ENCODE measurements at regions not wholly inside any gene's neighbourhood (a gene's known extent, or its start where the extent isn't known, plus 50 kb on each side); places are given as distances from the start of the nearest gene placed in this dataset.

- Histone ChIP-seq H3K36me3 (ENCODE audit: control insufficient read depth in 2 of 2, insufficient read depth in 1 of 2, low read length in 2 of 2) (no peaks in the 10 kb centered on the region), H3K4me1 (ENCODE audit: control insufficient read depth, insufficient read depth, low read length) (no peaks in the 10 kb centered on the region), H3K9me3 (ENCODE audit: control insufficient read depth, insufficient read depth, low read depth, low read length) (no peaks in the 10 kb centered on the region), H3K27ac (ENCODE audit: extremely low read depth, low read depth, low read length) (no peak overlapping the region), H3K4me3 (ENCODE audit: low read depth, low read length) (no peak overlapping the region)
- POLR2A ChIA-PET = no interaction called here
- no peak for TF ChIP-seq SCRT1 (tag by site-specific recombination; IDR thresholded peaks at IDR 0.05; ENCODE audit: borderline replicate concordance)
- TF ChIP-seq ATF2 (tag by site-specific recombination; IDR thresholded peaks at IDR 0.05; ENCODE audit: low read depth) = no peak
- TF ChIP-seq ZNF529 (tag by site-specific recombination; IDR thresholded peaks at IDR 0.05; ENCODE audit: insufficient replicate concordance) = no peak
- TF ChIP-seq INSM2 (tag by site-specific recombination; IDR thresholded peaks at IDR 0.05) = no peak
- TF ChIP-seq ZBTB49 (tag by site-specific recombination; IDR thresholded peaks at IDR 0.05; ENCODE audit: low read depth) = no peak
- no peak for TF ChIP-seq PRDM10 (tag by site-specific recombination; IDR thresholded peaks at IDR 0.05)
- no peak for TF ChIP-seq CTCF (tag by site-specific recombination; IDR thresholded peaks at IDR 0.05)
- CTCF ChIA-PET = interaction anchor here (1.2 kb wide), 1 partner anchor 8 kb away, joined by 3 read pairs; no protein-coding TSS in a partner anchor
Observed at GRCh38 chr7:10034843-10035556, 938.7 kb upstream of the PHF14 start.

GRCh38 chr7:10036693-10037092, 937.0 kb upstream of the PHF14 start:
- Histone ChIP-seq H3K27ac (ENCODE audit: extremely low read depth, low read depth, low read length) (no peak overlapping the region), H3K9me3 (ENCODE audit: control insufficient read depth, insufficient read depth, low read depth, low read length) (no peaks in the 10 kb centered on the region), H3K4me1 (ENCODE audit: control insufficient read depth, insufficient read depth, low read length) (no peaks in the 10 kb centered on the region), H3K4me3 (ENCODE audit: low read depth, low read length) (no peak overlapping the region), H3K36me3 (ENCODE audit: control insufficient read depth in 2 of 2, insufficient read depth in 1 of 2, low read length in 2 of 2) (no peaks in the 10 kb centered on the region)
- ChIA-PET POLR2A (no interaction called here), CTCF (no interaction called here)
- TF ChIP-seq ZNF48 (tag by site-specific recombination; IDR thresholded peaks at IDR 0.05) (no peak), GLI2 (tag by site-specific recombination; IDR thresholded peaks at IDR 0.05; ENCODE audit: borderline replicate concordance, low read depth) (no peak), ZNF174 (tag by site-specific recombination; IDR thresholded peaks at IDR 0.05) (no peak), ZNF16 (tag by site-specific recombination; IDR thresholded peaks at IDR 0.05; ENCODE audit: low read depth) (no peak), ZNF513 (tag by site-specific recombination; IDR thresholded peaks at IDR 0.05) (no peak), SETDB1 (IDR thresholded peaks at IDR 0.05; ENCODE audit: insufficient read length, low read length) (no peak), ZNF830 (tag by site-specific recombination; IDR thresholded peaks at IDR 0.05; ENCODE audit: low read depth) (no peak), ZNF2 (tag by site-specific recombination; IDR thresholded peaks at IDR 0.05) (no peak), MZF1 (tag by site-specific recombination; IDR thresholded peaks at IDR 0.05; ENCODE audit: borderline replicate concordance) (no peak), ZFP3 (tag by site-specific recombination; IDR thresholded peaks at IDR 0.05; ENCODE audit: low read depth) (no peak), ZNF624 (tag by site-specific recombination; IDR thresholded peaks at IDR 0.05) (no peak), ZNF398 (tag by site-specific recombination; IDR thresholded peaks at IDR 0.05) (no peak)

Data from HEK293 (cell line).